Transverse colon (tissue), 4 donors: ENCODE measurements at regions not wholly inside any gene's neighbourhood (a gene's known extent, or its start where the extent isn't known, plus 50 kb on each side); places are given as distances from the start of the nearest gene placed in this dataset.

Experiments used
- CTCF ChIP-seq, 5 experiments: fragments of 200-600 bp in 3 of 5; fragments of 450-650 bp in 2 of 5; sonication (generic) in 3 of 5; IDR thresholded peaks; 1 replicate in 2 of 5; 2 replicates in 3 of 5; pipeline ENCODE4 v1.5.1; 2016 to 2017; ENCODE audit warnings: antibody characterized with exemption in 5 of 5, inconsistent platforms in 3 of 5, mild to moderate bottlenecking in 2 of 5, moderate library complexity in 1 of 5
- EP300 ChIP-seq: sonication (generic); formaldehyde crosslinking; IDR thresholded peaks from one replicate; pipeline ENCODE4 v1.6.1; 2017; ENCODE audit warnings: antibody characterized with exemption, low read depth
- POLR2A ChIP-seq: fragments of 450-650 bp; IDR thresholded peaks from one replicate; pipeline ENCODE4 v1.6.1; 2016; ENCODE audit warnings: antibody characterized with exemption, mild to moderate bottlenecking, moderate library complexity
- POLR2AphosphoS5 ChIP-seq, 3 donors: sonication (generic); formaldehyde crosslinking; IDR thresholded peaks; one replicate each; pipeline ENCODE4 v1.6.1; 2016; ENCODE audit warnings: antibody characterized with exemption in 3 of 3

- no peak for TF ChIP-seq CTCF (IDR thresholded peaks at IDR 0.05)
- no peak for TF ChIP-seq POLR2A
- no peak for TF ChIP-seq EP300
- TF ChIP-seq POLR2AphosphoS5 (IDR thresholded peaks at IDR 0.05), result no peak
Measured at GRCh38 chr15:23750776-23751175, 63.7 kb upstream of the NDN start.
